ENCODE measurements at regions not wholly inside any gene's neighbourhood (a gene's known extent, or its start where the extent isn't known, plus 50 kb on each side); places are given as distances from the start of the nearest gene placed in this dataset.

- TF ChIP-seq ZNF274 (IDR thresholded peaks at IDR 0.05; ENCODE audit: low read depth, low read length) (no peak), SUZ12 (IDR thresholded peaks at IDR 0.05; ENCODE audit: extremely low read depth, insufficient read depth, insufficient read length) (no peak), YY1 (IDR thresholded peaks at IDR 0.05; ENCODE audit: insufficient read depth, insufficient read length) (no peak)
Measured at GRCh38 chr10:78886129-78886528, 182.6 kb upstream of the ZMIZ1 start.
